DND-41 (cell line): ENCODE measurements at regions not wholly inside any gene's neighbourhood (a gene's known extent, or its start where the extent isn't known, plus 50 kb on each side); places are given as distances from the start of the nearest gene placed in this dataset.

ENCODE experiments used
- ATAC-seq: fragments of 200-7000 bp; cut with Tn5 transposase; 3 replicates; pipeline ENCODE4 v1.9.1; 2021; ENCODE audit warnings: low read depth; ENCODE audit not compliant: insufficient read depth
- DNase-seq: peaks from one replicate; pipeline ENCODE4 v3.0.0-alpha.2; 2020
- H2AFZ ChIP-seq: 2 replicates; pipeline ENCODE4 v1.6.0; 2012; ENCODE audit warnings: low read depth, low read length
- H3K27ac ChIP-seq: 2 replicates; pipeline ENCODE4 v1.5.1; 2012; ENCODE audit warnings: low read length, inconsistent platforms
- H3K27me3 ChIP-seq: fragments of 200-600 bp; sonication (generic); 2 replicates; pipeline ENCODE4 v1.6.0; 2012; ENCODE audit warnings: low read length, mild to moderate bottlenecking, inconsistent platforms; ENCODE audit not compliant: insufficient read depth, poor library complexity
- H3K36me3 ChIP-seq: 2 replicates; pipeline ENCODE4 v1.5.1; 2012; ENCODE audit warnings: low read length, inconsistent platforms; ENCODE audit not compliant: insufficient read depth
- H3K4me1 ChIP-seq: 2 replicates; pipeline ENCODE4 v1.5.1; 2012; ENCODE audit warnings: mild to moderate bottlenecking, low read length; ENCODE audit not compliant: insufficient read depth
- H3K4me2 ChIP-seq: 2 replicates; pipeline ENCODE4 v1.6.0; 2012; ENCODE audit warnings: mild to moderate bottlenecking, moderate library complexity, low read length, inconsistent platforms; ENCODE audit not compliant: insufficient read depth
- H3K4me3 ChIP-seq, 2 experiments: fragments of 200-600 bp in 1 of 2; shearing (Covaris generic) in 1 of 2; 2 replicates each; pipeline ENCODE4 v1.5.1; 2012 to 2016; ENCODE audit warnings: inconsistent platforms in 2 of 2, low read length in 2 of 2, mild to moderate bottlenecking in 2 of 2, low read depth in 1 of 2, moderate library complexity in 1 of 2
- H3K79me2 ChIP-seq: 2 replicates; pipeline ENCODE4 v1.6.0; 2012; ENCODE audit warnings: low read length, inconsistent platforms; ENCODE audit not compliant: insufficient read depth
- H3K9ac ChIP-seq: 2 replicates; pipeline ENCODE4 v1.6.0; 2012; ENCODE audit warnings: low read depth, mild to moderate bottlenecking, inconsistent platforms, low read length, moderate library complexity
- H3K9me3 ChIP-seq: 2 replicates; pipeline ENCODE4 v1.5.1; 2012; ENCODE audit warnings: low read length, moderate library complexity, mild to moderate bottlenecking, inconsistent platforms; ENCODE audit not compliant: insufficient read depth, severe bottlenecking
- H4K20me1 ChIP-seq: 2 replicates; pipeline ENCODE4 v1.6.0; 2012; ENCODE audit warnings: low read length; ENCODE audit not compliant: insufficient read depth
- CTCF ChIP-seq: IDR thresholded peaks from 2 replicates; pipeline ENCODE4 v1.5.1; 2012; ENCODE audit warnings: borderline replicate concordance, low read length, moderate library complexity, mild to moderate bottlenecking; ENCODE audit not compliant: poor library complexity, severe bottlenecking; ENCODE audit errors: extremely low read depth
- EZH2 ChIP-seq: IDR thresholded peaks from 3 replicates; pipeline ENCODE4 v1.6.1; 2012; ENCODE audit warnings: borderline replicate concordance, low read depth, mild to moderate bottlenecking, moderate library complexity, low read length, inconsistent platforms; ENCODE audit not compliant: severe bottlenecking

DNA sequence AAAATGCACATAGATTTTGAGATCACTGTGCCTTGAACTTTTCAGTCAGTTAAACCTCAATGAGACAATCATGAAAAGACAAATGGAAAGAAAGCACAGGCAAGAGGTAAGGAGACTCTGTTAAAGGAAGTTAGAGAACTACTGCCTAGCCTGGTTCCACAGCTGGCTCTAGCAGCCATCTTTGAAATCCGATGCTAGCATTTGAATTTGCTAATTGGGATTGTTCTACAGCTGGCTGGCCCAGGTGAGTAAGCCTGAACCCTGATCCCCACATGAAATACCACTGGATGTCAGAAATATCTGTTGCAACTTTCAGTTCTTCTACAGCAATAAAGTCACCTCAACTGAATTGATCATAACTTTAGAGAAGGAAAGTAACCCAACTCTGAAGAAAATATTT lies 315.2 kb upstream of the CHAC2 start:
- DNase-seq = no peak
- Histone ChIP-seq H4K20me1 (no peaks in the 10 kb centered on the region), H3K36me3 (no peaks in the 10 kb centered on the region), H3K9me3 (no peaks in the 10 kb centered on the region), H3K27ac (no peak overlapping the region), H3K4me1 (no peaks in the 10 kb centered on the region), H2AFZ (no peak overlapping the region), H3K79me2 (no peaks in the 10 kb centered on the region), H3K4me3 (no peak overlapping the region), H3K27me3 (no peaks in the 10 kb centered on the region), H3K4me2 (no peak overlapping the region), H3K9ac (no peak overlapping the region)
- no peak for ATAC-seq
- TF ChIP-seq CTCF (no peak), EZH2 (no peak)

DNA sequence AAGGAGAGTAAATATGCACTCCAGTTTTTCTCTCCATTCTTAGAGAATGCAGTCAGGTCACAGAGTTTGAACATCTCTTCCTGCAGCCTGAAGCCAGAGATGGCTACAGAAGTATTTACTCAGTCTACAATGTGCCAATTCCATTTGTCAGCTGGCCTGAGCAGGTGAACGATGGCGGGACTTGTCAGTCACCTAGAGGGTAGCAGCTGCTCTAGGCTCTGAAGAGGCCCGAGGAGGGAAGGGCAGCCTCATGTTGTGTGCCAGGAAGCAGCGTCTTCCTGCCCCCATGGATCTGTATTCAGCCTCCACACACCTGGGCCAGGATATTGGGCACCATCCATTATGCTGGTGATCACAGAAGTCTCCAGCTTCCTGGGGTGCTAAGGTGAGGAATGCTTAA lies 316.7 kb upstream of the CHAC2 start:
- no peaks in the 10 kb centered on the region for H3K4me1 ChIP-seq
- no peaks in the 10 kb centered on the region for H4K20me1 ChIP-seq
- no peak overlapping the region for H3K4me2 ChIP-seq
- no peak for TF ChIP-seq EZH2
- no peak for TF ChIP-seq CTCF
- no peak for DNase-seq
- no peak overlapping the region for H2AFZ ChIP-seq
- H3K9ac ChIP-seq = no peak overlapping the region
- no peaks in the 10 kb centered on the region for H3K27me3 ChIP-seq
- H3K9me3 ChIP-seq = no peaks in the 10 kb centered on the region
- no peaks in the 10 kb centered on the region for H3K36me3 ChIP-seq
- no peak overlapping the region for H3K27ac ChIP-seq
- no peak overlapping the region for H3K4me3 ChIP-seq
- ATAC-seq = no peak
- H3K79me2 ChIP-seq = no peaks in the 10 kb centered on the region

DNA sequence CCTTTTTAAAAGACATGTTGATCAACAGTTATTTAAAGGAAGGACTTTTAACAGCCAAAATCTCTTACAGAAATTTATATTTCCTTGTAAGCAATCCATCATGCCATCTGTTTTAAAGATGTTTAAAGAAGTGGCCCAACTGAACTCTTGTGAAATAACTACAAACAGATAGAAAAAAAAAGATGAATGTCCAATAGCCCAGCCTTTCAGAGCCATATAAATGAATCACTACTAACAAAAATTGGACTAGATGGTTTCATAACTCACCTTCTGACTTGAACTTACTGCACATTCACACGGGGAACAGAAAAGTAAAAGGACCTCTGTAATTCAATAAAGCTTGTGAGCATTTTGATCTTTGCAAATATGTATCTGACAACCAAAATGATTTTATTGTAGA lies 319.0 kb upstream of the CHAC2 start:
- ATAC-seq (no peak), DNase-seq (no peak)
- Histone ChIP-seq H3K27me3 (no peaks in the 10 kb centered on the region), H4K20me1 (no peaks in the 10 kb centered on the region), H3K4me2 (no peak overlapping the region), H3K36me3 (no peaks in the 10 kb centered on the region), H3K79me2 (no peaks in the 10 kb centered on the region), H2AFZ (no peak overlapping the region), H3K9me3 (no peaks in the 10 kb centered on the region), H3K4me1 (no peaks in the 10 kb centered on the region), H3K27ac (no peak overlapping the region), H3K9ac (no peak overlapping the region), H3K4me3 (no peak overlapping the region)
- TF ChIP-seq CTCF (no peak), EZH2 (no peak)

DNA sequence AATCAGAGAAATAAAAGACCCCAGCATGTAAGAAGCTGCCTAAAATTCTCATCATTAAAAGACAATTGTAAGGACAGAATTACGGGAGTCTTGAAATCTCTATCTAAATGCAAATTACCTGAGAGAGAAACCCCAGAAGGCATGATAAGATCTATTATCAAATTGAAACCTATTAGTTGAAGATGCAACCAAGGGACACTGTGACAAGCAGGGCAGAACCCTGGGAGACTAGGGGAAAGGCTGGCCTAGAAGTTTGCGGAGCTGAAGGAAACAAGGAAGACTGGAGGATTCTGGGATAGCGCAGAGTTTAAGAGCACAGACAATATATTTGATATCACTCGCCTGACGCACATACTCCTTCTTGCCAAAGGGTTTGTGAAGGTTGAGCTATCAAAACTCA lies 319.5 kb upstream of the CHAC2 start:
- H3K9ac ChIP-seq = no peak overlapping the region
- no peak for DNase-seq
- no peak for ATAC-seq
- H3K4me1 ChIP-seq = no peaks in the 10 kb centered on the region
- no peak overlapping the region for H3K4me3 ChIP-seq
- H4K20me1 ChIP-seq = no peaks in the 10 kb centered on the region
- no peaks in the 10 kb centered on the region for H3K27me3 ChIP-seq
- H3K9me3 ChIP-seq = no peaks in the 10 kb centered on the region
- no peak overlapping the region for H3K27ac ChIP-seq
- H3K79me2 ChIP-seq = no peaks in the 10 kb centered on the region
- H3K36me3 ChIP-seq = no peaks in the 10 kb centered on the region
- no peak for TF ChIP-seq EZH2
- TF ChIP-seq CTCF = no peak
- no peak overlapping the region for H3K4me2 ChIP-seq
- H2AFZ ChIP-seq = no peak overlapping the region
